ENCODE measurements at regions not wholly inside any gene's neighbourhood (a gene's known extent, or its start where the extent isn't known, plus 50 kb on each side); places are given as distances from the start of the nearest gene placed in this dataset.
A peak's percentile ranks its signal among the peaks of the same experiment; 100 is the strongest.
"Not testable (repeated sequence)": the region's sequence is repeated elsewhere in the genome, so short reads cannot be mapped to it uniquely, and the experiment has no call there.

GRCh38 chr2:234556848-234557573 lies 60.1 kb upstream of the ARL4C start:
- Histone ChIP-seq H3K36me3 (ENCODE audit: control insufficient read depth in 3 of 3, insufficient read depth in 3 of 3, low read length in 3 of 3) (no peaks in the 10 kb centered on the region), H3K9ac (ENCODE audit: low read depth in 1 of 3, low read length in 3 of 3) (no peak overlapping the region), H3K4me1 (ENCODE audit: control insufficient read depth in 3 of 3, insufficient read depth in 3 of 3, low read length in 3 of 3) (no peaks in the 10 kb centered on the region), H3K9me3 (ENCODE audit: control insufficient read depth in 3 of 3, low read length in 3 of 3) (peaks cover 0 to 3% (median 0%) of the 10 kb centered on the region in 3 donors), H3K27ac (ENCODE audit: low read depth, low read length) (no peak overlapping the region), H3K27me3 (ENCODE audit: control insufficient read depth in 3 of 3, insufficient read depth in 3 of 3, low read length in 3 of 3) (no peaks in the 10 kb centered on the region), H3K4me3 (ENCODE audit: low read length in 3 of 3) (no peak overlapping the region)

- Histone ChIP-seq H3K4me3 (ENCODE audit: low read length in 3 of 3) (no peak overlapping the region), H3K4me1 (ENCODE audit: control insufficient read depth in 3 of 3, insufficient read depth in 3 of 3, low read length in 3 of 3) (no peaks in the 10 kb centered on the region), H3K9me3 (ENCODE audit: control insufficient read depth in 3 of 3, low read length in 3 of 3) (peaks cover 0 to 3% (median 0%) of the 10 kb centered on the region in 3 donors), H3K27me3 (ENCODE audit: control insufficient read depth in 3 of 3, insufficient read depth in 3 of 3, low read length in 3 of 3) (no peaks in the 10 kb centered on the region), H3K9ac (ENCODE audit: low read depth in 1 of 3, low read length in 3 of 3) (no peak overlapping the region), H3K36me3 (ENCODE audit: control insufficient read depth in 3 of 3, insufficient read depth in 3 of 3, low read length in 3 of 3) (no peaks in the 10 kb centered on the region), H3K27ac (ENCODE audit: low read depth, low read length) (no peak overlapping the region)
These were observed 58.9 kb upstream of the ARL4C start for GRCh38 chr2:234555616-234556249.

GRCh38 chr2:234555161-234555560 lies 58.3 kb upstream of the ARL4C start:
- H3K27ac ChIP-seq (ENCODE audit: low read depth, low read length) = no peak overlapping the region
- H3K9ac ChIP-seq (ENCODE audit: low read depth in 1 of 3, low read length in 3 of 3) = no peak overlapping the region
- H3K4me1 ChIP-seq (ENCODE audit: control insufficient read depth in 3 of 3, insufficient read depth in 3 of 3, low read length in 3 of 3) = no peaks in the 10 kb centered on the region
- H3K36me3 ChIP-seq (ENCODE audit: control insufficient read depth in 3 of 3, insufficient read depth in 3 of 3, low read length in 3 of 3) = no peaks in the 10 kb centered on the region
- no peaks in the 10 kb centered on the region for H3K27me3 ChIP-seq (ENCODE audit: control insufficient read depth in 3 of 3, insufficient read depth in 3 of 3, low read length in 3 of 3)
- no peak overlapping the region for H3K4me3 ChIP-seq (ENCODE audit: low read length in 3 of 3)
- peaks cover 0 to 3% (median 0%) of the 10 kb centered on the region in 3 donors for H3K9me3 ChIP-seq (ENCODE audit: control insufficient read depth in 3 of 3, low read length in 3 of 3)

- not testable (repeated sequence) for H3K4me3 ChIP-seq (ENCODE audit: low read length in 3 of 3)
These were observed 56.3 kb upstream of the ARL4C start for GRCh38 chr2:234553223-234553622.

GRCh38 chr2:234550511-234551107 lies 53.7 kb upstream of the ARL4C start:
- H3K36me3 ChIP-seq (ENCODE audit: control insufficient read depth in 3 of 3, insufficient read depth in 3 of 3, low read length in 3 of 3) = no peaks in the 10 kb centered on the region

More at GRCh38 chr2:234553223-234553622, 56.3 kb upstream of the ARL4C start:
- not testable (repeated sequence) for H3K27ac ChIP-seq (ENCODE audit: low read depth, low read length); H3K9ac ChIP-seq (ENCODE audit: low read depth in 1 of 3, low read length in 3 of 3); H3K4me1 ChIP-seq (ENCODE audit: control insufficient read depth in 3 of 3, insufficient read depth in 3 of 3, low read length in 3 of 3); H3K9me3 ChIP-seq (ENCODE audit: control insufficient read depth in 3 of 3, low read length in 3 of 3); H3K27me3 ChIP-seq (ENCODE audit: control insufficient read depth in 3 of 3, insufficient read depth in 3 of 3, low read length in 3 of 3); H3K36me3 ChIP-seq (ENCODE audit: control insufficient read depth in 3 of 3, insufficient read depth in 3 of 3, low read length in 3 of 3)

GRCh38 chr2:234550056-234550455 lies 53.2 kb upstream of the ARL4C start:
- peaks cover 0 to 1% (median 0%) of the 10 kb centered on the region in 3 donors for H3K9me3 ChIP-seq (ENCODE audit: control insufficient read depth in 3 of 3, low read length in 3 of 3)
- no peaks in the 10 kb centered on the region for H3K36me3 ChIP-seq (ENCODE audit: control insufficient read depth in 3 of 3, insufficient read depth in 3 of 3, low read length in 3 of 3)
- H3K27ac ChIP-seq (ENCODE audit: low read depth, low read length) = no peak overlapping the region
- no peak overlapping the region for H3K4me3 ChIP-seq (ENCODE audit: low read length in 3 of 3)
- H3K4me1 ChIP-seq (ENCODE audit: control insufficient read depth in 3 of 3, insufficient read depth in 3 of 3, low read length in 3 of 3) = peaks cover 0 to 2% (median 0%) of the 10 kb centered on the region in 3 donors
- H3K27me3 ChIP-seq (ENCODE audit: control insufficient read depth in 3 of 3, insufficient read depth in 3 of 3, low read length in 3 of 3) = peaks cover 2 to 8% (median 3%) of the 10 kb centered on the region in 3 donors
- no peak overlapping the region for H3K9ac ChIP-seq (ENCODE audit: low read depth in 1 of 3, low read length in 3 of 3)

More at GRCh38 chr2:234550511-234551107, 53.7 kb upstream of the ARL4C start:
- no peak overlapping the region for H3K9ac ChIP-seq (ENCODE audit: low read depth in 1 of 3, low read length in 3 of 3)
- peaks cover 2 to 4% (median 3%) of the 10 kb centered on the region in 3 donors for H3K27me3 ChIP-seq (ENCODE audit: control insufficient read depth in 3 of 3, insufficient read depth in 3 of 3, low read length in 3 of 3)
- no peak overlapping the region for H3K4me3 ChIP-seq (ENCODE audit: low read length in 3 of 3)
- H3K9me3 ChIP-seq (ENCODE audit: control insufficient read depth in 3 of 3, low read length in 3 of 3) = peaks cover 0 to 3% (median 0%) of the 10 kb centered on the region in 3 donors
- peaks cover 0 to 2% (median 0%) of the 10 kb centered on the region in 3 donors for H3K4me1 ChIP-seq (ENCODE audit: control insufficient read depth in 3 of 3, insufficient read depth in 3 of 3, low read length in 3 of 3)
- no peak overlapping the region for H3K27ac ChIP-seq (ENCODE audit: low read depth, low read length)

- no peaks in the 10 kb centered on the region for H3K36me3 ChIP-seq (ENCODE audit: control insufficient read depth in 3 of 3, insufficient read depth in 3 of 3, low read length in 3 of 3)
- H3K4me1 ChIP-seq (ENCODE audit: control insufficient read depth in 3 of 3, insufficient read depth in 3 of 3, low read length in 3 of 3) = peaks cover 0 to 2% (median 0%) of the 10 kb centered on the region in 3 donors
- peak overlapping the region; percentile 54 for H3K27ac ChIP-seq (ENCODE audit: low read depth, low read length)
- H3K9me3 ChIP-seq (ENCODE audit: control insufficient read depth in 3 of 3, low read length in 3 of 3) = no peaks in the 10 kb centered on the region
- H3K9ac ChIP-seq (ENCODE audit: low read depth in 1 of 3, low read length in 3 of 3) = peak overlapping the region in 1 of 3 donors; percentile 2
- H3K4me3 ChIP-seq (ENCODE audit: low read length in 3 of 3) = no peak overlapping the region
- peaks cover 2 to 12% (median 3%) of the 10 kb centered on the region in 3 donors for H3K27me3 ChIP-seq (ENCODE audit: control insufficient read depth in 3 of 3, insufficient read depth in 3 of 3, low read length in 3 of 3)
These were observed 52.0 kb upstream of the ARL4C start for GRCh38 chr2:234548695-234549420.

- no peak overlapping the region for H3K27ac ChIP-seq (ENCODE audit: low read depth, low read length)
- peaks cover 2 to 15% (median 3%) of the 10 kb centered on the region in 3 donors for H3K27me3 ChIP-seq (ENCODE audit: control insufficient read depth in 3 of 3, insufficient read depth in 3 of 3, low read length in 3 of 3)
- H3K36me3 ChIP-seq (ENCODE audit: control insufficient read depth in 3 of 3, insufficient read depth in 3 of 3, low read length in 3 of 3) = no peaks in the 10 kb centered on the region
- no peak overlapping the region for H3K4me3 ChIP-seq (ENCODE audit: low read length in 3 of 3)
- H3K4me1 ChIP-seq (ENCODE audit: control insufficient read depth in 3 of 3, insufficient read depth in 3 of 3, low read length in 3 of 3) = peaks cover 0 to 2% (median 0%) of the 10 kb centered on the region in 3 donors
- no peak overlapping the region for H3K9ac ChIP-seq (ENCODE audit: low read depth in 1 of 3, low read length in 3 of 3)
- H3K9me3 ChIP-seq (ENCODE audit: control insufficient read depth in 3 of 3, low read length in 3 of 3) = no peaks in the 10 kb centered on the region
These were observed 49.9 kb upstream of the ARL4C start for GRCh38 chr2:234546770-234547169.

Data from skeletal muscle tissue (tissue), 3 donors.